Chondrocyte (in vitro differentiated cells): ENCODE measurements at regions not wholly inside any gene's neighbourhood (a gene's known extent, or its start where the extent isn't known, plus 50 kb on each side); places are given as distances from the start of the nearest gene placed in this dataset.

Experiments used
- DNase-seq: peaks from one replicate; pipeline ENCODE4 v3.0.0; 2021; ENCODE audit warnings: mixed read lengths, low spot score
- H3K27ac Mint-ChIP-seq: one replicate; pipeline ENCODE4 v1.8.0; 2021; ENCODE audit warnings: mild to moderate bottlenecking, moderate library complexity, mixed read lengths; ENCODE audit not compliant: unreplicated experiment
- H3K27me3 Mint-ChIP-seq: 2 replicates; pipeline ENCODE4 v1.8.0; 2021; ENCODE audit warnings: low read depth, mixed read lengths
- H3K36me3 Mint-ChIP-seq: 2 replicates; pipeline ENCODE4 v1.8.0; 2021; ENCODE audit warnings: low read depth, mixed read lengths
- H3K4me1 Mint-ChIP-seq: 2 replicates; pipeline ENCODE4 v1.8.0; 2021; ENCODE audit warnings: low read depth, mild to moderate bottlenecking, mixed read lengths
- H3K4me3 Mint-ChIP-seq: one replicate; pipeline ENCODE4 v1.8.0; 2021; ENCODE audit warnings: mild to moderate bottlenecking, moderate library complexity, mixed read lengths; ENCODE audit not compliant: unreplicated experiment
- H3K9me3 Mint-ChIP-seq: 2 replicates; pipeline ENCODE4 v1.8.0; 2021; ENCODE audit warnings: low read depth, mixed read lengths
- TF ChIP-seq, protein P1 (sequence below): fragments of 200-600 bp; sonication (generic); IDR thresholded peaks from 2 replicates; pipeline ENCODE4 v1.5.0; 2021; ENCODE audit warnings: antibody characterized with exemption, mild to moderate bottlenecking, moderate library complexity

DNA sequence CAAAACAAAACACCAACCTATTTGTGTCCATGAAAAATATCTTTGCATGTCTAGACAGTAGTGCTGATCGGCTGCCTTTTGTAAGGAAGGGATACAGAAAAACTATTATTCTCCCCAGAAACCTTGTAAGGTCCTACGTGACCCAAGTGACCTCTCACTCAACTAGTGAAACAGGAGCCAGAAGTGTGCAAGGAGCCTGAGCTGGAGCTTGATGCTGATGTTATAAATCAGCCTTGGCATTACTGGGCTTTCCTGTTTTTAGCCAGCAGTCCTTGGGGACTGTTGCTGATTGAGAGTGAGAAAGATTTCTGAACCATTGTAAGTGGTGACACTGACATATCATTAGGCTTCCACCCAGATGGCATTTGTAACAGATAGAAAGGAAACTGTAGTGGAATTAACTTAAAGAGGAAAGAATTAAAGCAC lies 100.8 kb upstream of the LIMCH1 start:
- Mint-ChIP-seq H3K9me3 (no peaks in the 10 kb centered on the region), H3K27me3 (no peaks in the 10 kb centered on the region), H3K36me3 (peaks cover 1% of the 10 kb centered on the region), H3K4me3 (no peak overlapping the region), H3K27ac (no peak overlapping the region), H3K4me1 (peaks cover 24% of the 10 kb centered on the region)
- DNase-seq: no peak
- TF ChIP-seq, protein P1, sequence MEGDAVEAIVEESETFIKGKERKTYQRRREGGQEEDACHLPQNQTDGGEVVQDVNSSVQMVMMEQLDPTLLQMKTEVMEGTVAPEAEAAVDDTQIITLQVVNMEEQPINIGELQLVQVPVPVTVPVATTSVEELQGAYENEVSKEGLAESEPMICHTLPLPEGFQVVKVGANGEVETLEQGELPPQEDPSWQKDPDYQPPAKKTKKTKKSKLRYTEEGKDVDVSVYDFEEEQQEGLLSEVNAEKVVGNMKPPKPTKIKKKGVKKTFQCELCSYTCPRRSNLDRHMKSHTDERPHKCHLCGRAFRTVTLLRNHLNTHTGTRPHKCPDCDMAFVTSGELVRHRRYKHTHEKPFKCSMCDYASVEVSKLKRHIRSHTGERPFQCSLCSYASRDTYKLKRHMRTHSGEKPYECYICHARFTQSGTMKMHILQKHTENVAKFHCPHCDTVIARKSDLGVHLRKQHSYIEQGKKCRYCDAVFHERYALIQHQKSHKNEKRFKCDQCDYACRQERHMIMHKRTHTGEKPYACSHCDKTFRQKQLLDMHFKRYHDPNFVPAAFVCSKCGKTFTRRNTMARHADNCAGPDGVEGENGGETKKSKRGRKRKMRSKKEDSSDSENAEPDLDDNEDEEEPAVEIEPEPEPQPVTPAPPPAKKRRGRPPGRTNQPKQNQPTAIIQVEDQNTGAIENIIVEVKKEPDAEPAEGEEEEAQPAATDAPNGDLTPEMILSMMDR: no peak

GRCh38 chr4:41438931-41439297 lies 99.0 kb upstream of the LIMCH1 start:
- Mint-ChIP-seq H3K4me1 (peaks cover 15% of the 10 kb centered on the region), H3K27me3 (no peaks in the 10 kb centered on the region), H3K9me3 (no peaks in the 10 kb centered on the region), H3K36me3 (peaks cover 1% of the 10 kb centered on the region), H3K27ac (no peak overlapping the region), H3K4me3 (no peak overlapping the region)
- TF ChIP-seq, protein P1: no peak
- DNase-seq: no peak

GRCh38 chr4:41442810-41443209 lies 95.1 kb upstream of the LIMCH1 start:
- no peaks in the 10 kb centered on the region for H3K36me3 Mint-ChIP-seq
- no peak overlapping the region for H3K4me3 Mint-ChIP-seq
- peaks cover 16% of the 10 kb centered on the region for H3K4me1 Mint-ChIP-seq
- peaks cover 2% of the 10 kb centered on the region for H3K27me3 Mint-ChIP-seq
- H3K27ac Mint-ChIP-seq: no peak overlapping the region
- no peak for DNase-seq
- no peaks in the 10 kb centered on the region for H3K9me3 Mint-ChIP-seq
- TF ChIP-seq, protein P1: no peak

DNA sequence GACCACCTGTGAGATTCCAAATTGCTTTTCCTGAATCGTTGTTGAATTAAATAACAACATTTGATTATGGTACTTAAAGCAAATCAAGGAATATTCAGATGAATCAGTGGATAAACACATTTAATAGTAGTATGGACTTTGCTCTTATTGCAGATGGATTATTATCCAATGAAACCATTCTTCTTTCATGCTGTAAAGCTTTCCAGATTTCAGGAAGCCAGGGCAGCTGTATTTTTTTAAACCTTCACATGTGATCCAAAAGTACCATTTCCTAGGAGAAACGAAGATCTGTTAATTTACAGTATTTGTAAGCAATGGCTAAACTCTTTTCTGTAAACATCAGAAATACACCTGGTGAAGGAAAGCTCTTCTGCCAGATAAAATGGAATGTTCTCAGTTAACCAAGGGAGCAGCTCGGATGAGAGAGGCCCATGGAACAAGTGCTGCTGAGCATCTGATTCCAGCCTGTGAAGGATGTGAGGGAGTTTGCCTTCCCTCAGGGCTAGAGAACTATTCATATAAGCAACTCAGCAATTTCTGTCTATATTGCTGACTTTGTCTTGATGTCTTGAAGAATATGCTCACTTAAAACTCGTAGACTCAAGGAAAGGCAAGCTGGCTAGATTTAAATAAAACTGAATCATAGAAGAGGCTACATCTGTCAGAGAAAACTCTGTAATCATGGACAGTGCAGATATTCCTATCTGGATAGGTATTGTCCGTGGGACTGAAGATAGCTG lies 94.4 kb upstream of the LIMCH1 start:
- no peak for DNase-seq
- TF ChIP-seq, protein P1: no peak
- no peak overlapping the region for H3K27ac Mint-ChIP-seq
- H3K36me3 Mint-ChIP-seq: no peaks in the 10 kb centered on the region
- H3K4me3 Mint-ChIP-seq: no peak overlapping the region
- H3K27me3 Mint-ChIP-seq: peaks cover 2% of the 10 kb centered on the region
- H3K4me1 Mint-ChIP-seq: peaks cover 16% of the 10 kb centered on the region
- no peaks in the 10 kb centered on the region for H3K9me3 Mint-ChIP-seq

DNA sequence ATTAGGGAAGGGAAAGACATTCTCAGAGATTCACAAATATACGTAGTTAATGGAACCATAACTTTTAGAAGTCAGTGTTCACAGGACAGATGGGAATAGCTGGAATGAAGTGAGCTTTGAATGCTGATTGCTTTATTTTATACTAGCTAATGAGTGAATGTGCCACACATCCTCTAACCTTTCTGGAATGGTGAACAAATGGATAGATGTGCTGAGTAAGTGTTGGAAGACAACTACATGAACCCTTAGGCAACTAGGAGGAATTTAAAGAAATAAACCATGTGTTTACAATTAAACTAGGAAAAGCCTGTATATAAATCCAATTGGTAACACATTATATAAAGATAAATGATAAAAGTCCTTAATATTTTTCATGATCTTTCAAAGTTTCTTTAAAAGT lies 91.6 kb upstream of the LIMCH1 start:
- H3K27me3 Mint-ChIP-seq: peaks cover 3% of the 10 kb centered on the region
- H3K27ac Mint-ChIP-seq: no peak overlapping the region
- H3K36me3 Mint-ChIP-seq: no peaks in the 10 kb centered on the region
- H3K4me1 Mint-ChIP-seq: peaks cover 13% of the 10 kb centered on the region
- H3K9me3 Mint-ChIP-seq: peaks cover 3% of the 10 kb centered on the region
- no peak for DNase-seq
- no peak overlapping the region for H3K4me3 Mint-ChIP-seq
- TF ChIP-seq, protein P1: no peak
